K562 (cell line): ENCODE measurements at regions not wholly inside any gene's neighbourhood (a gene's known extent, or its start where the extent isn't known, plus 50 kb on each side); places are given as distances from the start of the nearest gene placed in this dataset.

ENCODE experiments used
- ATAC-seq: fragments of 200-7000 bp; cut with Tn5 transposase; 3 replicates; pipeline ENCODE4 v1.9.1; 2020; ENCODE audit warnings: moderate library complexity
- BruUV-seq: library from RNA; stranded (reverse); fragments of 400-500 nt; replicated peaks from 2 replicates; lab custom pipeline; 2021; lab: Mats Ljungman, UMichigan
- CTCF ChIA-PET: fragments of 300-600 bp; formaldehyde crosslinking; extraction: SDS; loops from one replicate; lab custom pipeline; 2021; ENCODE audit warnings: low intra/inter-chr PET ratio; lab: Yijun Ruan, JAX
- POLR2A ChIA-PET: fragments of 300-600, 350-650 bp; sonication (Branson Sonifier 250); formaldehyde crosslinking; extraction: SDS; loops from one replicate; lab custom pipeline; 2021; ENCODE audit warnings: antibody characterized with exemption, inconsistent platforms; lab: Yijun Ruan, JAX
- DNase-seq, 4 experiments: peaks; one replicate each; pipeline versions ENCODE4 v3.0.0 to v3.0.0-alpha.2; 2011 to 2018; ENCODE audit warnings: low spot score in 3 of 4, mixed read lengths in 3 of 4; ENCODE audit errors: extremely low read depth in 1 of 4
- FAIRE-seq: peaks from 2 replicates; lab custom pipeline; 2011; peaks lifted over from hg19 to GRCh38; lab: Jason Lieb, UNC
- H2AFZ ChIP-seq: 2 replicates; pipeline ENCODE4 v1.6.0; 2011; ENCODE audit warnings: low read depth, low read length, control low read depth, inconsistent platforms
- H3K27ac ChIP-seq: fragments of 200-600 bp; 3 replicates; pipeline ENCODE4 v1.8.0; 2011; ENCODE audit warnings: low read depth, mild to moderate bottlenecking, control low read depth, inconsistent platforms, low read length, moderate library complexity, mixed read lengths; ENCODE audit errors: extremely low read depth
- H3K27me3 ChIP-seq, 2 experiments: fragments of 300-600 bp in 1 of 2; 2 replicates in 1 of 2; 3 replicates in 1 of 2; pipeline versions ENCODE4 v1.6.0 to v1.8.0; 2011; ENCODE audit warnings: inconsistent platforms in 2 of 2, low read length in 2 of 2, mild to moderate bottlenecking in 1 of 2, mixed read lengths in 1 of 2, moderate library complexity in 1 of 2; ENCODE audit not compliant: control insufficient read depth in 2 of 2, insufficient read depth in 2 of 2
- H3K36me3 ChIP-seq: fragments of 300-600 bp; 3 replicates; pipeline ENCODE4 v1.8.0; 2011; ENCODE audit warnings: mild to moderate bottlenecking, low read length, inconsistent platforms; ENCODE audit not compliant: control insufficient read depth, insufficient read depth
- H3K4me1 ChIP-seq, 2 experiments: fragments of 200-600 bp in 1 of 2; replicated peaks in 1 of 2; 2 replicates in 1 of 2; 3 replicates in 1 of 2; pipeline versions ENCODE4 v1.5.1 to v1.8.0; 2011; ENCODE audit warnings: inconsistent platforms in 2 of 2, low read length in 2 of 2, mild to moderate bottlenecking in 1 of 2, mixed read lengths in 1 of 2, moderate library complexity in 1 of 2; ENCODE audit not compliant: control insufficient read depth in 2 of 2, insufficient read depth in 2 of 2
- H3K4me2 ChIP-seq: 2 replicates; pipeline ENCODE4 v1.6.1; 2011; ENCODE audit warnings: low read length, control low read depth, inconsistent platforms, mixed read lengths; ENCODE audit not compliant: insufficient read depth
- H3K4me3 ChIP-seq: fragments of 200-600 bp; sonication (generic), shearing (Covaris generic); 2 replicates; pipeline ENCODE4 v1.5.1; 2016; ENCODE audit warnings: control low read depth, inconsistent platforms
- H3K79me2 ChIP-seq: fragments of 200-600 bp; 3 replicates; pipeline ENCODE4 v1.8.0; 2011; ENCODE audit warnings: low read length, inconsistent platforms; ENCODE audit not compliant: control insufficient read depth, insufficient read depth
- H3K9ac ChIP-seq, 2 experiments: 2 replicates each; pipeline versions ENCODE4 v1.6.0 to v1.6.1; 2011; ENCODE audit warnings: low read depth in 2 of 2, low read length in 2 of 2, control low read depth in 1 of 2, inconsistent platforms in 1 of 2, mild to moderate bottlenecking in 1 of 2, mixed read lengths in 1 of 2; ENCODE audit not compliant: insufficient read depth in 1 of 2
- H3K9me1 ChIP-seq: one replicate; pipeline ENCODE4 v1.6.0; 2011; ENCODE audit warnings: inconsistent platforms, mild to moderate bottlenecking, low read length, moderate library complexity; ENCODE audit not compliant: control insufficient read depth, insufficient read depth
- H3K9me3 ChIP-seq: replicated peaks from 2 replicates; pipeline ENCODE4 v1.5.1; 2011; ENCODE audit warnings: low read depth, low read length, inconsistent platforms; ENCODE audit not compliant: control insufficient read depth, insufficient read depth
- H4K20me1 ChIP-seq: replicated peaks from 2 replicates; pipeline ENCODE4 v1.6.1; 2011; ENCODE audit warnings: low read length, inconsistent platforms, mixed read lengths; ENCODE audit not compliant: control insufficient read depth, insufficient read depth
- MAX ChIP-seq: sonication (generic); formaldehyde crosslinking; IDR thresholded peaks from 2 replicates; pipeline ENCODE4 v1.9.0; 2022; ENCODE audit warnings: mild to moderate bottlenecking, missing genetic modification reagents
- PHB2 ChIP-seq: fragments of 450-650 bp; IDR thresholded peaks from 2 replicates; pipeline ENCODE4 v1.6.1; 2017; ENCODE audit warnings: low read depth
- ZNF445 ChIP-seq: fragments of 250-450 bp; sonication (Bioruptor Pico); IDR thresholded peaks from 2 replicates; pipeline ENCODE4 v1.4.0; 2020; ENCODE audit warnings: low read depth, mild to moderate bottlenecking, moderate library complexity
- WGBS: fragments of 100-300 bp; shearing (Covaris generic); methylation state at CpG from one replicate; pipeline ENCODE4 v1.1.6; 2016; ENCODE audit warnings: low coverage, mixed read lengths; ENCODE audit not compliant: insufficient coverage; ENCODE audit errors: missing lambda C conversion rate; 5-methylcytosine and 5-hydroxymethylcytosine counted together
- in situ Hi-C: fragments of 300-500 bp; cut with MboI; formaldehyde crosslinking; loops from 4 replicates; pipeline ENCODE4 v1.15.0; 2018; ENCODE audit warnings: inconsistent platforms, mixed read lengths
- intact Hi-C: fragments of 100-400 bp; cut with micrococcal nuclease; formaldehyde crosslinking; loops from 2 replicates; pipeline ENCODE4 v1.14.2; 2022
- TF ChIP-seq, protein P1 (sequence below), 2 experiments: IDR thresholded peaks in 1 of 2; conservative IDR thresholded peaks in 1 of 2; 2 replicates each; pipeline ENCODE4 v1.6.1; 2016; ENCODE audit warnings: low read depth in 2 of 2, mild to moderate bottlenecking in 1 of 2, missing compliant biosample characterization in 1 of 2, missing genetic modification characterization in 1 of 2, moderate library complexity in 1 of 2

- intact Hi-C loops = no loop called here
- no TSS peak for BruUV-seq
- in situ Hi-C loops = no loop called here
- ChIA-PET POLR2A (no interaction called here), CTCF (no interaction called here)
- Histone ChIP-seq H3K36me3 (no peaks in the 10 kb centered on the region), H3K27ac (no peak overlapping the region), H3K4me1 (no peaks in the 10 kb centered on the region), H2AFZ (no peak overlapping the region), H3K9ac (no peak overlapping the region), H3K4me2 (no peak overlapping the region), H3K9me3 (no peaks in the 10 kb centered on the region), H3K27me3 (no peaks in the 10 kb centered on the region), H3K79me2 (no peaks in the 10 kb centered on the region), H3K4me3 (no peak overlapping the region), H3K9me1 (no peaks in the 10 kb centered on the region), H4K20me1 (no peaks in the 10 kb centered on the region)
- TF ChIP-seq PHB2 = no peak
- TF ChIP-seq ZNF445 = no peak
- TF ChIP-seq, protein P1, sequence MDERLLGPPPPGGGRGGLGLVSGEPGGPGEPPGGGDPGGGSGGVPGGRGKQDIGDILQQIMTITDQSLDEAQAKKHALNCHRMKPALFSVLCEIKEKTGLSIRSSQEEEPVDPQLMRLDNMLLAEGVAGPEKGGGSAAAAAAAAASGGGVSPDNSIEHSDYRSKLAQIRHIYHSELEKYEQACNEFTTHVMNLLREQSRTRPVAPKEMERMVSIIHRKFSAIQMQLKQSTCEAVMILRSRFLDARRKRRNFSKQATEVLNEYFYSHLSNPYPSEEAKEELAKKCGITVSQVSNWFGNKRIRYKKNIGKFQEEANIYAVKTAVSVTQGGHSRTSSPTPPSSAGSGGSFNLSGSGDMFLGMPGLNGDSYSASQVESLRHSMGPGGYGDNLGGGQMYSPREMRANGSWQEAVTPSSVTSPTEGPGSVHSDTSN (CRISPR knock-in tag; IDR thresholded peaks at IDR 0.05; ENCODE audit: low read depth) = no peak
- TF ChIP-seq, protein P1 (tag; conservative IDR thresholded peaks at IDR 0.05; ENCODE audit: low read depth) = no peak
- TF ChIP-seq MAX (CRISPR knock-in tag) = no peak
- WGBS = 0% methylated on average over 1 of the region's 2 CpGs
- FAIRE-seq = no peak
- DNase-seq = no peak
- no peak for ATAC-seq
Observed at GRCh38 chr7:52689912-52690311, 345.5 kb upstream of the POM121L12 start.
